Heart left ventricle (tissue), 16 donors: ENCODE measurements at regions not wholly inside any gene's neighbourhood (a gene's known extent, or its start where the extent isn't known, plus 50 kb on each side); places are given as distances from the start of the nearest gene placed in this dataset.

Experiments
- ATAC-seq, 4 donors: fragments of 200-7000 bp; cut with Tn5 transposase; one replicate each; pipeline ENCODE4 v1.9.1; 2020 to 2022; ENCODE audit warnings: moderate library complexity in 4 of 4, mild to moderate bottlenecking in 3 of 4, moderate number of reproducible peaks in 1 of 4
- DNase-seq, 5 donors: peaks; one replicate each; pipeline ENCODE4 v3.0.0-alpha.2; 2020
- H3K27ac ChIP-seq, 12 donors: fragments of 200-600 bp; sonication (generic) in 4 of 12; one replicate each; pipeline versions ENCODE4 v1.5.0 to v1.8.0; 2016 to 2022; ENCODE audit warnings: mild to moderate bottlenecking in 2 of 12
- H3K27me3 ChIP-seq, 9 donors: fragments of 200-600 bp; sonication (generic) in 2 of 9; one replicate each; pipeline versions ENCODE4 v1.5.1 to v1.8.0; 2016 to 2022; ENCODE audit warnings: mild to moderate bottlenecking in 3 of 9
- H3K36me3 ChIP-seq, 9 donors: fragments of 200-600 bp; sonication (generic) in 2 of 9; one replicate each; pipeline versions ENCODE4 v1.5.0 to v1.8.0; 2018 to 2022; ENCODE audit warnings: mild to moderate bottlenecking in 2 of 9
- H3K4me1 ChIP-seq, 12 donors: fragments of 200-600 bp; sonication (generic) in 4 of 12; one replicate each; pipeline versions ENCODE4 v1.5.0 to v1.8.0; 2016 to 2022; ENCODE audit warnings: mild to moderate bottlenecking in 3 of 12
- H3K4me3 ChIP-seq, 12 donors: fragments of 200-600 bp; sonication (generic) in 4 of 12; one replicate each; pipeline versions ENCODE4 v1.5.0 to v1.8.0; 2017 to 2022; ENCODE audit warnings: mild to moderate bottlenecking in 9 of 12, moderate library complexity in 4 of 12
- H3K9me3 ChIP-seq, 12 donors: fragments of 200-600 bp; sonication (generic) in 4 of 12; one replicate each; pipeline versions ENCODE4 v1.5.0 to v1.8.0; 2016 to 2022; ENCODE audit warnings: mild to moderate bottlenecking in 1 of 12
- CTCF ChIP-seq, 12 donors: fragments of 200-600 bp; sonication (generic) in 4 of 12; IDR thresholded peaks; one replicate each; pipeline versions ENCODE4 v1.5.0 to v1.8.0; 2018 to 2022; ENCODE audit warnings: antibody characterized with exemption in 12 of 12, mild to moderate bottlenecking in 5 of 12
- POLR2A ChIP-seq, 2 donors: fragments of 450-650 bp; IDR thresholded peaks; one replicate each; pipeline ENCODE4 v1.6.1; 2017; ENCODE audit warnings: antibody characterized with exemption in 2 of 2, mild to moderate bottlenecking in 2 of 2, moderate library complexity in 2 of 2
- WGBS, 4 donors: extraction: QIAGEN DNeasy Blood & Tissue Kit in 2 of 4; methylation state at CpG; one replicate each; pipeline versions ENCODE4 v1.1.5 to v1.1.7; 2013 to 2018; 5-methylcytosine and 5-hydroxymethylcytosine counted together
- intact Hi-C, 10 donors: fragments of 100-400 bp; cut with DNase I; formaldehyde crosslinking; loops; one replicate each; pipeline versions ENCODE4 v1.11.1 to v1.14.2; 2022
- donor health status: ischemic (EF 13 %, LVEDD 7.1; RV severe dilation, severe dysfunction).
- donor health status: healthy with polysubstance abuse.
- donor health status: DM: no; HTN: yes; CAD: no.
- donor health status: DM: no; HTN: no; CAD: no.
- donor health status: ischemic (EF 25% LVEDD 6.9; RV normal size, moderate dysfunction).
- donor health status: ischemic (EF 25% LVEDD 5.7; RV mildly dilated, moderate dysfunction).
- donor health status: healthy.
- donor health status: DM: yes; HTN: yes; CAD: no.
- donor health status: ischemic (EF 35%, LVEDD 5.7; RV mildly dilated, moderate dysfunction).
- donor health status: nonischemic (EF 11% LVEDD 7.7; RV severe dilation, severe dysfunction).
- donor health status: DM: yes; HTN: yes; CAD: no.
- donor health status: PGD.
- donor health status: ischemic (EF 29% LVEDD 5.4; RV normal size, mild dysfunction).
- donor health status: nonischemic (EF 23%, LVEDD 6.1; RV moderate dilation, normal function).

GRCh38 chr22:22125579-22126468 is 118.8 kb upstream of the VPREB1 start:
- ATAC-seq (no peak), DNase-seq (peak in 1 of 5 donors; percentile 46)
- TF ChIP-seq CTCF (IDR thresholded peaks at IDR 0.05), result no peak
- no peak for TF ChIP-seq POLR2A (IDR thresholded peaks at IDR 0.05)
- peaks cover 0 to 24% (median 4%) of the 10 kb centered on the region in 9 donors for H3K27me3 ChIP-seq
- intact Hi-C loops, result no loop called here
- no peaks in the 10 kb centered on the region for H3K9me3 ChIP-seq
- H3K36me3 ChIP-seq, result no peaks in the 10 kb centered on the region
- no peaks in the 10 kb centered on the region for H3K4me1 ChIP-seq
- no peak overlapping the region for H3K27ac ChIP-seq
- WGBS, 4 donors, result 79 to 90% (median 82%) methylated on average over 15 to 24 of the region's 24 CpGs
- no peak overlapping the region for H3K4me3 ChIP-seq

GRCh38 chr22:22125028-22125578 is 119.5 kb upstream of the VPREB1 start:
- 79 to 89% (median 86%) methylated on average over 17 to 19 of the region's 19 CpGs for WGBS, 4 donors
- Histone ChIP-seq H3K36me3 (no peaks in the 10 kb centered on the region), H3K4me1 (no peaks in the 10 kb centered on the region), H3K9me3 (no peaks in the 10 kb centered on the region), H3K27ac (no peak overlapping the region), H3K4me3 (no peak overlapping the region), H3K27me3 (peaks cover 0 to 24% (median 4%) of the 10 kb centered on the region in 9 donors)
- intact Hi-C loops, result no loop called here
- TF ChIP-seq POLR2A (IDR thresholded peaks at IDR 0.05) (no peak), CTCF (IDR thresholded peaks at IDR 0.05) (no peak)
- ATAC-seq (no peak), DNase-seq (no peak)

DNA sequence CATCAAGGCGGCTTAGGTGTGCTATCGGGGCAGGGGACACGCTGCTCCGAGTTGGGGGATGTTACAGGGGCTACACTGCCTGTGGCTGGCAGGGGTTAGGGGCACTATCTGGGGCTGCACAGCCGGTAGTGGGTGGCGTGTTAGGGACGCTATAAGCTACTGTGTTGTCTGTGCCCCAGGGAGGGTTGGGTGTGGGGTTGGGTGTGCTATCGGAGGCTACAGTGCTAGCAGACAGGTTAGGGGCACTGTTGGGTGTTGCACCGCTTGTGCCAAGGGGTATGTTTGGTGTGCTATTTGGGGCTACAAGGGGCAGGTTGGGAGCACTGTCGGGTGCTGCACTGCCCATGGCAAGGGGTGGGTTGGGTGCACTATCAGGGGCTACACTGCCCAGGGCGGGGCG is 120.2 kb upstream of the VPREB1 start:
- ATAC-seq, result no peak
- H3K27me3 ChIP-seq, result peaks cover 0 to 26% (median 4%) of the 10 kb centered on the region in 9 donors
- no peaks in the 10 kb centered on the region for H3K36me3 ChIP-seq
- DNase-seq, result no peak
- H3K9me3 ChIP-seq, result no peaks in the 10 kb centered on the region
- intact Hi-C loops, result no loop called here
- no peak overlapping the region for H3K27ac ChIP-seq
- H3K4me1 ChIP-seq, result no peaks in the 10 kb centered on the region
- 75 to 95% (median 92%) methylated on average over 9 to 12 of the region's 12 CpGs for WGBS, 4 donors
- TF ChIP-seq POLR2A (IDR thresholded peaks at IDR 0.05), result no peak
- no peak for TF ChIP-seq CTCF (IDR thresholded peaks at IDR 0.05)
- no peak overlapping the region for H3K4me3 ChIP-seq

GRCh38 chr22:22123960-22124278 is 120.7 kb upstream of the VPREB1 start:
- 85 to 94% (median 89%) methylated on average over 15 of the region's 15 CpGs for WGBS, 4 donors
- no peak for ATAC-seq

More at GRCh38 chr22:22123960-22124278, 120.7 kb upstream of the VPREB1 start:
- Histone ChIP-seq H3K27ac (no peak overlapping the region), H3K4me1 (no peaks in the 10 kb centered on the region), H3K27me3 (peaks cover 0 to 30% (median 4%) of the 10 kb centered on the region in 9 donors), H3K9me3 (no peaks in the 10 kb centered on the region), H3K4me3 (no peak overlapping the region), H3K36me3 (no peaks in the 10 kb centered on the region)
- TF ChIP-seq POLR2A (IDR thresholded peaks at IDR 0.05) (no peak), CTCF (IDR thresholded peaks at IDR 0.05) (no peak)
- no peak for DNase-seq
- intact Hi-C loops, result no loop called here
